ENCODE measurements at regions not wholly inside any gene's neighbourhood (a gene's known extent, or its start where the extent isn't known, plus 50 kb on each side); places are given as distances from the start of the nearest gene placed in this dataset.

DNA sequence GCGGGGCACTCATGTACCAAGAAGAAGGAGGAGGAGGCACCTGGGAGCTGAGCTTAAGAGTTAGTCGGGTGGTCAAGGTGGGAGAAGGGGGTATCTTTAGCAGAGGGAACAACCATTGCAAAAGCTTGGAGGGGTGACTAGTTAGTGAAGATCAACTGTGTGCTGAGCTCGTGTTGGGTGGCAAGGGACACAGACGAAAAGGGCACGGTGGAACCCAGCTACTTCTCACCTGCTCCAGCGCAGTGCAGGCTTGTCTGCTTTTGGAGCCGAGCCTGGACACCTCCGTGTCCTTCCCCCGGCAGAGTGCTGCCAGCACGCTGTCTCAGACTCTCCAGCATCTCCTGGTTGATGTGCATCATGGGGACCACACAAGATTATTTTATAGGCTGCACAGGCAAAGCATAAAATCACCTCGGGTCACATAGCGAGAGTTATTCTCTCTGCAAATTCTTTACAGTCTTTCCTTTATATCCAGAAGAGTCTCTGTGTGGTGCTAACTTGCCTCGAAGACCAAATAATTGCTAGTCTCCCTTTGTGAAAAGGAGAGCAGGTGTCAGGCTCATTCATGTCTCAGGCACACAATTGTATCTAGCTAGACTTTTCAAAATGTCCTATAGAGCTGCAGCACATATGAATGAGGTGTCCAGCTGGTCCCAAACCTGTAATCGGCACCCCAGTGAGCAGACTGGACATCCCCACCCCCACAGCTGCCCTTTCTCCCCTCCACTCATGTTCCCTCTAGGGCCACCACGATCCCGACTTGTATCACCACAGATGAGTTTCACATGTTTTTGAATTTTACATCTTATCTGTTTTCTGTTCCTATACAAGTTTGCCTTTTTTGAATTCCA, 123.4 kb downstream of the CEBPB start:
- TF ChIP-seq, protein P1, sequence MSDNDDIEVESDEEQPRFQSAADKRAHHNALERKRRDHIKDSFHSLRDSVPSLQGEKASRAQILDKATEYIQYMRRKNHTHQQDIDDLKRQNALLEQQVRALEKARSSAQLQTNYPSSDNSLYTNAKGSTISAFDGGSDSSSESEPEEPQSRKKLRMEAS (CRISPR knock-in tag; IDR thresholded peaks at IDR 0.05), result no peak
- TF ChIP-seq, protein P2, sequence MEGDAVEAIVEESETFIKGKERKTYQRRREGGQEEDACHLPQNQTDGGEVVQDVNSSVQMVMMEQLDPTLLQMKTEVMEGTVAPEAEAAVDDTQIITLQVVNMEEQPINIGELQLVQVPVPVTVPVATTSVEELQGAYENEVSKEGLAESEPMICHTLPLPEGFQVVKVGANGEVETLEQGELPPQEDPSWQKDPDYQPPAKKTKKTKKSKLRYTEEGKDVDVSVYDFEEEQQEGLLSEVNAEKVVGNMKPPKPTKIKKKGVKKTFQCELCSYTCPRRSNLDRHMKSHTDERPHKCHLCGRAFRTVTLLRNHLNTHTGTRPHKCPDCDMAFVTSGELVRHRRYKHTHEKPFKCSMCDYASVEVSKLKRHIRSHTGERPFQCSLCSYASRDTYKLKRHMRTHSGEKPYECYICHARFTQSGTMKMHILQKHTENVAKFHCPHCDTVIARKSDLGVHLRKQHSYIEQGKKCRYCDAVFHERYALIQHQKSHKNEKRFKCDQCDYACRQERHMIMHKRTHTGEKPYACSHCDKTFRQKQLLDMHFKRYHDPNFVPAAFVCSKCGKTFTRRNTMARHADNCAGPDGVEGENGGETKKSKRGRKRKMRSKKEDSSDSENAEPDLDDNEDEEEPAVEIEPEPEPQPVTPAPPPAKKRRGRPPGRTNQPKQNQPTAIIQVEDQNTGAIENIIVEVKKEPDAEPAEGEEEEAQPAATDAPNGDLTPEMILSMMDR (IDR thresholded peaks at IDR 0.05), result no peak
- TF ChIP-seq ESRRA (CRISPR knock-in tag; IDR thresholded peaks at IDR 0.05; ENCODE audit: borderline replicate concordance), result no peak

All from WTC11 (cell line).